ENCODE measurements at regions not wholly inside any gene's neighbourhood (a gene's known extent, or its start where the extent isn't known, plus 50 kb on each side); places are given as distances from the start of the nearest gene placed in this dataset.

DNA sequence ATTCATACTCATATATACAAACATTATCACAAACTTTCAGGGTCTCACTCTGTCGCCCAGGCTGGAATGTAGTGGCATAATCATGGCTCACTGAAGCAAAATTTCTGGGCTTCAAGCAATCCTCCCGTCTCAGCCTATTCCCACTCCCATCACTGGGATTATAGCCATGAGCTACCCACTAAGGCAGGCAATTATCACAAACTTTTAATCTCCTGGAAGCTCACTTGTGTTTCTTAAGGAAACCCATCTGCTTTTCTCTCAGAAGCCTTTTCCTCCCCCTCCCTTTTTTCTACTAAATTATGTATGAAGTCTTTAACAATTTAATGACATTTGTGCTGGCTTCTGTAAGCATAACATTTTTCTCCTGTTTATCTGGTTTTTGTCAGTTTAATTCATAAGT, 170.5 kb downstream of the AREG start:
- no peak for DNase-seq

DNA sequence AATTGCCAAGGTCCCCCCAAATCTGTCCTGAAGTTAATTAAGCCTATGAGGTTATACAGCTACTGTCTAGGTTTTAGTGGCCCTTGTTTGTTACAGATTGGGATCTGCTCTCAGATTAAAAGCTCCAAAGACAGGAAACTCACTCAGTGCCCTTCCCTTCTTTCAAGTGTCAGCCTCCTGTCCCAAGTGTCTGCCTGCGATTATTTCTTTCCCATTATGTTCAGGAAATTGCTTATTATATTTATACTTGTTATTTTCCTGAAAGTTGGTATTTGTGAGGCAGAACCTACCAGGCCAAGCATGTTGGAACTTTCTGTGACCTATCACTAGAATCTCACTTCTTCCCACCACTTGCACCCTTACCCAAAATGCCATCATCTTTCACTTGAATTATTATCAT, 173.2 kb downstream of the AREG start:
- DNase-seq = no peak

GRCh38 chr4:74618659-74619058, 173.7 kb downstream of the AREG start:
- no peak for DNase-seq

DNA sequence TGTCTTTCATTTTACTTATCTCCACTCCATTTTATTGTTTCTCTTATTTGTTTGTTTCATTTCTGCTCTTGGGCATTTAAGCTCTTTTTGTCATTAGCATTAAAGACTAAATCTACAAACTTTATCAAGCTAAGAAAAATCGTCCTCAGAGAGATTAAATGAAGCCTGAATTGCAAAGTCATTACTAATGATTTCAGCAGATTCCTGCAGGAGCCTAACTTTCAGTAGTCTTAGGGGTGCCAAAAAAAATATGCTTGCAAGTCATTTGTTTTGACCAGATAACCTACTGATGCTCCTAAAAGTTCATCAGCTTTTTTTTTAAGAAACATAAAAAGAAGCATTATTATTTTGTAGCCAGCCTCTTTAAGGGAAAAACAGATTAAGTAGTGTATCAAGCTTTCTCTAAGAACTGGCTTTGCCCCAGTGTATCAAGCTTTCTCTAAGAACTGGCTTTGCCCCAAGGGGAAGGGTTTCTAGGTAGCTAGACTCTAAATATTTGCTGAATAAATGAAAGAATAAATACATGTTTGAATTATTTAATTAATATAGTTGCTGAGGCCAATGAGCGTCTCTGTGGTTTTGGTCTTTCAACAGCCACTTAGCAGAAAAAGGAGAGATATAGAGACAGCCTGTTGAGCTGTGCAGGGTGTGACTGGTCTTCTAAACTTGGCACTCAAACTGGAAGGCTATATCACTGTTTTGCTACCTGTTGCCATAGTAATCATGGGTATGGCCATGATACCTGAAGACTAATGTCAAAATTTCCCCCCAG, 174.2 kb downstream of the BTC start:
- DNase-seq = no peak

DNA sequence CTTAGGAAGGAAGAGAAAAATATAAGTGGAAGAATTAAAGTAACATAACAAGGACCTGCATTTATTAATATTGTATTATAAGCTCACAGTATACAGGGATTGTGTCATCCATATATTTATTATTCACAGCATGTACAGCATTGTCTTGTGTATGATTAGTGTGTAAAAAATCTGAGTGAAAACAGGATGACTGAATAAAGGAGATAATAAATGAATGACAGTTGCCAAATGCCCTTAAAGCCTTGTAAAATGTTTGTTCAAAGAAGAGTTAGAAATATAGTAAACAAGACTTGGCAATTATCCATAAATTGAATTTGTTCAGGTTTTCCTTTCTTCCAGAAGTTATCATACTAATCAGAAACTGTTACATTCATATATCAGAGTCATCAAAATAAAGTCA, 172.7 kb downstream of the BTC start:
- DNase-seq = no peak

- DNase-seq = no peak
Measured at GRCh38 chr4:74623041-74623440, 171.3 kb downstream of the BTC start.

GRCh38 chr4:74624351-74625151, 169.8 kb downstream of the BTC start:
- DNase-seq = no peak

- no peak for DNase-seq
Measured at GRCh38 chr4:74625981-74626380, 168.3 kb downstream of the BTC start.

GRCh38 chr4:74627093-74627492, 167.2 kb downstream of the BTC start:
- no peak for DNase-seq

- no peak for DNase-seq
Measured at GRCh38 chr4:74627504-74627903, 166.8 kb downstream of the BTC start.

- no peak for DNase-seq
Measured at GRCh38 chr4:74628852-74629620, 165.3 kb downstream of the BTC start.

DNA sequence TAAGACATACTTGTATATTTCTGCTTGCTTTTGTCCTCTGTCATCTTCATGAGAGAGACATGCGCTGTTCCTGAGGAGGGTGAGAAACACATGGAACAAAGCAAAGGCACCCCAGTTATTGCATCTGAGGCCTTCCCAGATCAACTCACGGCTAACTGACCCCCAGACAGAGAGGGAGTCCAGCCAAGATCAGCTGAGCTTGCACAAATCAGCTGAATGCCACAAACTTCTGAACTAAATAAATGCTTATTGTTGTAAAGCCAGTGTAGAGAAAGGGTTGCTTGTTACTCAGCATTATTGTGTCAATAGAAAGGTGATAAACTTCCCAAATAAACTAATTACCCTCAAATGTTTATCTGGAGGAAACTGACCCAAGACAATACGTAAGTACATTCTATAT, 163.8 kb downstream of the BTC start:
- DNase-seq = no peak

DNA sequence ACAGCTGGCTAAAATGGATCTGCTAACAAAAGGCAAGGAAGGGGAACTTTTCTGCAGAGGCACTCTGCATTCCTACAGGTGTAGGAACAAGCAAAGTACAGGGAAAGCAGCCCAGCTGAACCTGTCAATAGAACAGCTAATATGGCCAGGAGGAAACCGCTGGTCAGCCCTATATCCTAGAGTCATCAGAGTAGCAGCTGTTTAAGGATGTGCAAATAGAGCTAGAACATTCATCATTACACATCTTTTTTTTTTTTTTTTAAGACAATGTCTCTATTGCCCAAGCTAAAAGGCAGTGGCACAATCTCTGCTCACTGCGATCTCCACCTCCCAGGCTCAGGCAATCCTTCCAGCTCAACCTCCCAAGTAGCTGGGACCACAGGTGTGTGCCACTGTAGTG, 163.0 kb downstream of the BTC start:
- no peak for DNase-seq

GRCh38 chr4:74631988-74632387, 162.3 kb downstream of the BTC start:
- no peak for DNase-seq

GRCh38 chr4:74632634-74633033, 161.7 kb downstream of the BTC start:
- DNase-seq = no peak

- no peak for DNase-seq
Measured at GRCh38 chr4:74635074-74635473, 159.2 kb downstream of the BTC start.

GRCh38 chr4:74635490-74636123, 158.7 kb downstream of the BTC start:
- DNase-seq = no peak

DNA sequence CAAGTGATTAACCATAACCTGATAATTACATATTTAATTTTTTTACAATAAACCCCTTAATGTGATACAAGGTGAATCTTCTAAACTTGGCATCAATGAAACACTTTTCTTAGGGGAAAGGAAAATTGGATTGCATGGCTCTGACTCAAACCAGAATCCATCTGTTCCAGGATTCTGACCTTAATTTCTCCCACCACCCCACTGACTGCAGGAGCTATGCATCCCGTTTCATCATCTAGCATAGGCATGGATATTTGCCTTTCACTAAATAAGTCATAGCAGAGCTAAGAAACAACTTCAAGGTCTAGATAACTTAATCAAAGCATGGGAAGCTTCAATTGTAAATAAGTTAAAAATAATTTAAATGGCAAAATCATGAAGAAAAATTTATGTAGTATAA, 156.3 kb downstream of the BTC start:
- DNase-seq = no peak

- no peak for DNase-seq
Measured at GRCh38 chr4:74638689-74639088, 155.6 kb downstream of the BTC start.

DNA sequence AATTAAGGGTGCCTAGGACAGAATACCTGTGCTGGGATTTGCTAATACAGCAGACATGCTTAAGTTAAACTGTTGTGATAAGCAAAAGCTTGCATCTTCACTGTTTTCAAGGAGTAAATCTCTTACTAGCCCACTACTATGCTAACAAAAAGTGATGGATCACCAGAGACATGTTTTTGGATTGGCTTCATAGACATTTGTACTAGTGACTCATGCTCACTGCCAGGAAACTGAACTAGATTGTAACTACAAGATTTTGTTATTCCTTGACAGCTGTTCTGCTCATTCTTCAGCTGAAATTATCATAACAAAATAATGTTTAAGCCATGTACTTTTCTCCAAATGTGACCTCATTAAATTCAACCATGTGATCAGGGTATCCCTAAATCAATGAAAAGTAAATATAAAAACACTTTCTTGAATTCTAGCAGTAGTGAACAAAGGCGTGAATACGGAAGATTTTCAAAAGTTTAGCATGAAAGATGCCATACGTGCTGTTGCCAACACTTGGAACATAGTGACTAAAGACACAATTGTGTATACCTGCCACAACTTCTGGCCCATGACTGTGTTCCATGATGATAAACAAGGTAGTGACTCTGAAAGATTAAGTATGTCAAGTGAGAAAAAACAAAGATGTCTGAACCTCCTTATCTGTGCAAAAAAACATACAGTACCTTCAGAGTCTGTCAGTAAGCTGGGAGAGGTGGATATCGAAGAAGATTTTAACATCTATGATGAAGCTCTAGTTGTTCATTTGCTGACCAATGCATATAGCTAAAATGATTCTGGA, 154.0 kb downstream of the BTC start:
- DNase-seq = no peak

GRCh38 chr4:74642006-74642405, 152.3 kb downstream of the BTC start:
- no peak for DNase-seq

DNA sequence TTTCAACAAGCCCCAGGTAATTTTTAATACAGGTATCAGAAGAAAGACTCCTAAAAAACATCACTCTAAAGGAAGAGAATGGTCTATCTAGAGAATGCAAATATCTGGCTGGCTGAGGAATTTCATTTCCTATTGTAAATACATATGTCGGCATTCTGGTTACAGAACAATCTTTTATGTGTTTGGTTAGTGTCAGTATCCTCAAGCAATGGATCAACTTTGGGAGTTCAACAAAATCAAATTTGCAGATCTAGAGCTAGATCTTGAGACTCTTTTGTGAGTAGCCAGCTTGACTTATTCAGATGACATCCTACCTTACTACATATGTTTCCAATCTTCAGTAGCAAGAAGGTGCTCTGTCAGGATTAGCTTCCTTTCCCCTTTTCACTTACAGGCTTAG, 145.1 kb downstream of the BTC start:
- DNase-seq = no peak

All from C1 segment of cervical spinal cord (tissue), 14 donors.